Hepatocyte (in vitro differentiated cells): ENCODE measurements at regions not wholly inside any gene's neighbourhood (a gene's known extent, or its start where the extent isn't known, plus 50 kb on each side); places are given as distances from the start of the nearest gene placed in this dataset.
"Not testable (repeated sequence)": the region's sequence is repeated elsewhere in the genome, so short reads cannot be mapped to it uniquely, and the experiment has no call there.

ENCODE experiments used
- CTCF ChIP-seq: fragments of 200-600 bp; sonication (generic); IDR thresholded peaks from 2 replicates; pipeline ENCODE4 v1.5.1; 2016; ENCODE audit warnings: antibody characterized with exemption, mild to moderate bottlenecking; ENCODE audit not compliant: poor library complexity
- EZH2 ChIP-seq: fragments of 200-600 bp; sonication (generic); IDR thresholded peaks from 2 replicates; pipeline ENCODE4 v1.6.1; 2016; ENCODE audit warnings: antibody characterized with exemption, mild to moderate bottlenecking, borderline replicate concordance

DNA sequence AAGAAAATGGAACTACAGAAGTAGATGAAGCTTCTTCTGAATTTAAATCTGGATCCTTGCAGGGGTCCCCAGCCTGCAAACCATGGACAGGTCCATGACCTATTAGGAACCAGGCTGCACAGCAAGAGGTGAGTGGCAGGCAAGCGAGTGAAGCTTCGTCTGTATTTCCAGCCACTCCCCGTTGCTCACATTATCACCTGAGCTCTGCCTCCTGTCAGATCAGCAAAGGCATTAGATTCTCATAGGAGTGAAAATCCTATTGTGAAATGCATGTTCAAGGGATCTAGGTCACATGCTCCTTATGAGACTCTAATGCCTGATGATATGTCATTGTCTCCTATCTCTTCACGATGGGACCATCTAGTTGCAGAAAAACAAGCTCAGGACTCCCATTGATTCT lies 79.8 kb upstream of the MLN start:
- not testable (repeated sequence) for TF ChIP-seq CTCF, EZH2
